ENCODE measurements at regions not wholly inside any gene's neighbourhood (a gene's known extent, or its start where the extent isn't known, plus 50 kb on each side); places are given as distances from the start of the nearest gene placed in this dataset.

DNA sequence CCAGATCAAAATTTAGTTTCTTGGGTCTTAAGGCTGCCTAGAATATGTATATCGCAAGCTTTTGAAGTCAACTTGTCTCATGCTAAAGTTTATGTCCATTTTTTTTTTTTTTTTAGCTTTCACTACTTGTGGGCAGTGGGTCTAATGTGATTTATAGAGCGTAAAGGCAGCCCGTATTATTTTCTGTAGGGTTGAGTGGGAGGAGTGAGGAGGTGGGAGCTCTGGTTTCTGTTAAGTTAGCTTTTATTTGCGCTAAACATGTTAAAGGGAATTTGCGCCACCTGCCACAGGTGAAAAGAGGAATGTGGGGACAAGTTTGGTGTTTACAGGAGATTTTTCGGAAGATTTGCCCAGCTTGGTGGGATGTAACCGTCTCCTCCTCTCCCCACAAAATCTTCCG is 234.2 kb downstream of the IL20RB start:
- TF ChIP-seq CTCF (IDR thresholded peaks at IDR 0.05) (no peak), POLR2A (IDR thresholded peaks at IDR 0.05) (no peak)
